ENCODE measurements at regions not wholly inside any gene's neighbourhood (a gene's known extent, or its start where the extent isn't known, plus 50 kb on each side); places are given as distances from the start of the nearest gene placed in this dataset.

DNA sequence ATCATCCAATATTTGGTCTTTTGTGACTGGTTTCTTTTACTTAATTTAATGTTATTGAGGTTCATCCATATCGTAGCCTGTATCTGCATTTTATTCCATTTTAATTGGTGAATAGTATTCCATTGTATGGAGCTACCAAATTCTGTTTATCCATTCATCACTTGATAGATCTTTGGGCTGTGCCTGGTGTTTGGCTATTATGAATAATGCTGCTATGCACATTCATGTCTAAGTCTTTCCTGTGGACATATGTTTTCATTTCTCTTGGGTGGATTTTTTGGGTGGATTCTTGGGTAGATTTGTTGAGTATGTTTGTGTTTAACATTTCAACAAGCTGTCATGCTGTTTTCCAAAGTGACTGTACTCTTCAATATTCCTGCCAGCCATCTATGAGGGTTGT, 52.5 kb upstream of the NEDD4L start:
- TF ChIP-seq, protein P1, sequence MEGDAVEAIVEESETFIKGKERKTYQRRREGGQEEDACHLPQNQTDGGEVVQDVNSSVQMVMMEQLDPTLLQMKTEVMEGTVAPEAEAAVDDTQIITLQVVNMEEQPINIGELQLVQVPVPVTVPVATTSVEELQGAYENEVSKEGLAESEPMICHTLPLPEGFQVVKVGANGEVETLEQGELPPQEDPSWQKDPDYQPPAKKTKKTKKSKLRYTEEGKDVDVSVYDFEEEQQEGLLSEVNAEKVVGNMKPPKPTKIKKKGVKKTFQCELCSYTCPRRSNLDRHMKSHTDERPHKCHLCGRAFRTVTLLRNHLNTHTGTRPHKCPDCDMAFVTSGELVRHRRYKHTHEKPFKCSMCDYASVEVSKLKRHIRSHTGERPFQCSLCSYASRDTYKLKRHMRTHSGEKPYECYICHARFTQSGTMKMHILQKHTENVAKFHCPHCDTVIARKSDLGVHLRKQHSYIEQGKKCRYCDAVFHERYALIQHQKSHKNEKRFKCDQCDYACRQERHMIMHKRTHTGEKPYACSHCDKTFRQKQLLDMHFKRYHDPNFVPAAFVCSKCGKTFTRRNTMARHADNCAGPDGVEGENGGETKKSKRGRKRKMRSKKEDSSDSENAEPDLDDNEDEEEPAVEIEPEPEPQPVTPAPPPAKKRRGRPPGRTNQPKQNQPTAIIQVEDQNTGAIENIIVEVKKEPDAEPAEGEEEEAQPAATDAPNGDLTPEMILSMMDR (IDR thresholded peaks at IDR 0.05; ENCODE audit: extremely low read depth in 1 of 2, insufficient read depth in 1 of 2, low read depth in 1 of 2, low read length in 2 of 2): no peak
- no peak for TF ChIP-seq POLR2A (IDR thresholded peaks at IDR 0.05; ENCODE audit: low read depth, low read length)
- TF ChIP-seq MYC (IDR thresholded peaks at IDR 0.05; ENCODE audit: low read depth, low read length): no peak
- no peak for TF ChIP-seq JUN (IDR thresholded peaks at IDR 0.05; ENCODE audit: borderline replicate concordance, insufficient read depth, insufficient read length, low read depth)
- no peak for TF ChIP-seq EZH2 (IDR thresholded peaks at IDR 0.05; ENCODE audit: borderline replicate concordance, low read depth, low read length, severe bottlenecking)
- no TSS peak for BruUV-seq (replicated peaks)
- DNase-seq (ENCODE audit: low read depth, low spot score): no peak
- Histone ChIP-seq H3K9me3 (replicated peaks; ENCODE audit: control insufficient read depth, insufficient read depth, low read length) (no peaks in the 10 kb centered on the region), H3K9ac (replicated peaks; ENCODE audit: extremely low read depth, insufficient read depth, low read length) (no peak overlapping the region), H2AFZ (ENCODE audit: low read depth, low read length) (no peak overlapping the region), H3K4me3 (replicated peaks in 1 of 3; ENCODE audit: insufficient read depth in 1 of 3, low read depth in 1 of 3, low read length in 3 of 3) (no peak overlapping the region), H3K4me1 (ENCODE audit: control insufficient read depth, extremely low read depth, insufficient read depth, low read length) (no peaks in the 10 kb centered on the region), H3K27ac (ENCODE audit: insufficient read depth, low read depth, low read length) (no peak overlapping the region), H3K79me2 (ENCODE audit: control insufficient read depth, insufficient read depth, low read length) (no peaks in the 10 kb centered on the region), H3K9me1 (replicated peaks; ENCODE audit: control insufficient read depth, extremely low read depth, insufficient read depth, low read length) (no peaks in the 10 kb centered on the region), H3K36me3 (ENCODE audit: control insufficient read depth in 2 of 2, extremely low read depth in 1 of 2, insufficient read depth in 2 of 2, low read length in 2 of 2) (no peaks in the 10 kb centered on the region), H3K27me3 (ENCODE audit: control insufficient read depth in 2 of 2, insufficient read depth in 2 of 2, low read length in 2 of 2) (peaks cover 4 to 6% of the 10 kb centered on the region in 2 experiments), H4K20me1 (replicated peaks; ENCODE audit: control insufficient read depth, extremely low read depth, insufficient read depth, low read length) (no peaks in the 10 kb centered on the region), H3K4me2 (ENCODE audit: insufficient read depth, low read length) (no peak overlapping the region)
- CTCF ChIA-PET: no interaction called here
- POLR2A ChIA-PET: no interaction called here
- dilution Hi-C loops (cut with MboI; ENCODE audit: extremely low pct_ligation_motif_present, low sequenced_read_pairs) (no loop called here), intact Hi-C loops (cut with micrococcal nuclease) (no loop called here)
- no peak for FAIRE-seq

DNA sequence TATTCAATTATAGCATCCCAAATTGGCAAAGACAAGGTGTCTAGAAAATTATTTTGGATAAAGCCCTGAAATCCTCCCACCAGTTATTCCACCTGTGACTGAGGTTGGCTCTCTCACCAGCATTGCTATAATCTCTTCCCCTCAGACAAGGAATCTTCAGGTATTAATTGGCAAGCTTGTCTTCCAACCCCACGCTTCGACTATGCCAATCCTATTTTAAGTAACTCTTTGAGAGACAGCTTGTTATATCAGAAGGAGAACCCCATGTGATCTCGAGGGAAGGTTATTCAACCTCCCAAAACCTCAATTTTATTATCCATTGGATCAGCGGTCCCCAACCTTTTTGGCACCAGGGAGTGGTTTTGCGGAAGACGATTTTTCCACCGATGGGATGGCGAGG, 54.5 kb upstream of the NEDD4L start:
- TF ChIP-seq POLR2A (IDR thresholded peaks at IDR 0.05; ENCODE audit: low read depth, low read length) (no peak), EZH2 (IDR thresholded peaks at IDR 0.05; ENCODE audit: borderline replicate concordance, low read depth, low read length, severe bottlenecking) (no peak), MYC (IDR thresholded peaks at IDR 0.05; ENCODE audit: low read depth, low read length) (no peak), JUN (IDR thresholded peaks at IDR 0.05; ENCODE audit: borderline replicate concordance, insufficient read depth, insufficient read length, low read depth) (no peak), FOS (IDR thresholded peaks at IDR 0.05; ENCODE audit: borderline replicate concordance, insufficient read depth, low read length) (no peak), GATA2 (IDR thresholded peaks at IDR 0.05; ENCODE audit: insufficient read depth, insufficient read length, low read depth, low read length) (no peak), POLR2AphosphoS5 (IDR thresholded peaks at IDR 0.05; ENCODE audit: insufficient read depth, low read depth, low read length) (no peak)
- TF ChIP-seq, protein P2, sequence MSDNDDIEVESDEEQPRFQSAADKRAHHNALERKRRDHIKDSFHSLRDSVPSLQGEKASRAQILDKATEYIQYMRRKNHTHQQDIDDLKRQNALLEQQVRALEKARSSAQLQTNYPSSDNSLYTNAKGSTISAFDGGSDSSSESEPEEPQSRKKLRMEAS (IDR thresholded peaks at IDR 0.05; ENCODE audit: insufficient read depth, insufficient read length): no peak
- TF ChIP-seq, protein P1 (IDR thresholded peaks at IDR 0.05; ENCODE audit: extremely low read depth in 1 of 2, insufficient read depth in 1 of 2, low read depth in 1 of 2, low read length in 2 of 2): no peak
- BruUV-seq (replicated peaks): no TSS peak
- no peak overlapping the region for H3K4me3 ChIP-seq (replicated peaks in 1 of 3; ENCODE audit: insufficient read depth in 1 of 3, low read depth in 1 of 3, low read length in 3 of 3)
- H3K4me2 ChIP-seq (ENCODE audit: insufficient read depth, low read length): no peak overlapping the region
- ChIA-PET POLR2A (no interaction called here), CTCF (interaction anchor here (1.1 kb wide), 1 partner anchor 15 kb away, joined by 3 read pairs; no protein-coding TSS in a partner anchor)
- dilution Hi-C loops (cut with MboI; ENCODE audit: extremely low pct_ligation_motif_present, low sequenced_read_pairs): no loop called here
- no peak for DNase-seq (ENCODE audit: low read depth, low spot score)
- H3K9ac ChIP-seq (replicated peaks; ENCODE audit: extremely low read depth, insufficient read depth, low read length): no peak overlapping the region
- H3K4me1 ChIP-seq (ENCODE audit: control insufficient read depth, extremely low read depth, insufficient read depth, low read length): no peaks in the 10 kb centered on the region
- no peaks in the 10 kb centered on the region for H3K36me3 ChIP-seq (ENCODE audit: control insufficient read depth in 2 of 2, extremely low read depth in 1 of 2, insufficient read depth in 2 of 2, low read length in 2 of 2)
- H4K20me1 ChIP-seq (replicated peaks; ENCODE audit: control insufficient read depth, extremely low read depth, insufficient read depth, low read length): no peaks in the 10 kb centered on the region
- intact Hi-C loops (cut with micrococcal nuclease): no loop called here
- peaks cover 5 to 6% of the 10 kb centered on the region in 2 experiments for H3K27me3 ChIP-seq (ENCODE audit: control insufficient read depth in 2 of 2, insufficient read depth in 2 of 2, low read length in 2 of 2)
- H3K27ac ChIP-seq (ENCODE audit: insufficient read depth, low read depth, low read length): no peak overlapping the region
- no peaks in the 10 kb centered on the region for H3K79me2 ChIP-seq (ENCODE audit: control insufficient read depth, insufficient read depth, low read length)
- no peak overlapping the region for H2AFZ ChIP-seq (ENCODE audit: low read depth, low read length)
- no peaks in the 10 kb centered on the region for H3K9me3 ChIP-seq (replicated peaks; ENCODE audit: control insufficient read depth, insufficient read depth, low read length)
- no peak for FAIRE-seq
- H3K9me1 ChIP-seq (replicated peaks; ENCODE audit: control insufficient read depth, extremely low read depth, insufficient read depth, low read length): no peaks in the 10 kb centered on the region

Measured in endothelial cell of umbilical vein (primary cell).